ENCODE measurements at regions not wholly inside any gene's neighbourhood (a gene's known extent, or its start where the extent isn't known, plus 50 kb on each side); places are given as distances from the start of the nearest gene placed in this dataset.

GRCh38 chr6:90385759-90386313 is 89.2 kb upstream of the BACH2 start:
- DNase-seq (ENCODE audit: low spot score), result no peak
- no peak for TF ChIP-seq CTCF (IDR thresholded peaks at IDR 0.05; ENCODE audit: borderline replicate concordance, control extremely low read depth, extremely low read depth, insufficient read depth, missing control alignments)
- in situ Hi-C loops (cut with MboI; ENCODE audit: low sequenced_read_pairs, unreplicated experiment), result no loop called here

- in situ Hi-C loops (cut with MboI; ENCODE audit: low sequenced_read_pairs, unreplicated experiment), result no loop called here
- DNase-seq (ENCODE audit: low spot score), result no peak
- no peak for TF ChIP-seq CTCF (IDR thresholded peaks at IDR 0.05; ENCODE audit: borderline replicate concordance, control extremely low read depth, extremely low read depth, insufficient read depth, missing control alignments)
Measured at GRCh38 chr6:90384720-90385119, 88.1 kb upstream of the BACH2 start.

GRCh38 chr6:90383196-90383822 is 86.7 kb upstream of the BACH2 start:
- no peak for TF ChIP-seq CTCF (IDR thresholded peaks at IDR 0.05; ENCODE audit: borderline replicate concordance, control extremely low read depth, extremely low read depth, insufficient read depth, missing control alignments)
- in situ Hi-C loops (cut with MboI; ENCODE audit: low sequenced_read_pairs, unreplicated experiment), result no loop called here
- no peak for DNase-seq (ENCODE audit: low spot score)

- in situ Hi-C loops (cut with MboI; ENCODE audit: low sequenced_read_pairs, unreplicated experiment), result no loop called here
- TF ChIP-seq CTCF (IDR thresholded peaks at IDR 0.05; ENCODE audit: borderline replicate concordance, control extremely low read depth, extremely low read depth, insufficient read depth, missing control alignments), result no peak
- no peak for DNase-seq (ENCODE audit: low spot score)
Measured at GRCh38 chr6:90382760-90383159, 86.1 kb upstream of the BACH2 start.

- in situ Hi-C loops (cut with MboI; ENCODE audit: low sequenced_read_pairs, unreplicated experiment), result no loop called here
- no peak for DNase-seq (ENCODE audit: low spot score)
- no peak for TF ChIP-seq CTCF (IDR thresholded peaks at IDR 0.05; ENCODE audit: borderline replicate concordance, control extremely low read depth, extremely low read depth, insufficient read depth, missing control alignments)
Measured at GRCh38 chr6:90375681-90376439, 79.2 kb upstream of the BACH2 start.

GRCh38 chr6:90374201-90374600 is 77.6 kb upstream of the BACH2 start:
- in situ Hi-C loops (cut with MboI; ENCODE audit: low sequenced_read_pairs, unreplicated experiment), result no loop called here
- DNase-seq (ENCODE audit: low spot score), result no peak
- TF ChIP-seq CTCF (IDR thresholded peaks at IDR 0.05; ENCODE audit: borderline replicate concordance, control extremely low read depth, extremely low read depth, insufficient read depth, missing control alignments), result no peak
